OCI-LY3 (cell line): ENCODE measurements at regions not wholly inside any gene's neighbourhood (a gene's known extent, or its start where the extent isn't known, plus 50 kb on each side); places are given as distances from the start of the nearest gene placed in this dataset.
A peak's percentile ranks its signal among the peaks of the same experiment; 100 is the strongest.

Experiments used
- H2AFZ ChIP-seq: fragments of 200-600, 300-600 bp; shearing (Covaris generic); 2 replicates; pipeline ENCODE4 v1.6.0; 2014; ENCODE audit warnings: antibody characterized with exemption, low read depth, low read length
- H3K27ac ChIP-seq: fragments of 200-600, 300-600 bp; sonication (generic); 2 replicates; pipeline ENCODE4 v1.5.1; 2014; ENCODE audit warnings: mild to moderate bottlenecking, low read length, moderate library complexity, mixed read lengths
- H3K27me3 ChIP-seq: fragments of 200-600, 300-600 bp; sonication (generic); 2 replicates; pipeline ENCODE4 v1.6.1; 2014; ENCODE audit warnings: low read depth, low read length, mixed read lengths
- H3K36me3 ChIP-seq: fragments of 200-600, 300-600 bp; sonication (generic); replicated peaks from 2 replicates; pipeline ENCODE3; 2014; ENCODE audit warnings: low read depth, low read length, mixed read lengths
- H3K4me1 ChIP-seq: fragments of 300-600, 200-600 bp; sonication (generic); 2 replicates; pipeline ENCODE4 v1.6.1; 2014; ENCODE audit warnings: low read length, mixed read lengths
- H3K4me2 ChIP-seq: fragments of 200-600, 300-600 bp; sonication (generic); 2 replicates; pipeline ENCODE4 v1.6.1; 2014; ENCODE audit warnings: low read length, mixed read lengths
- H3K4me3 ChIP-seq: fragments of 300-600, 200-600 bp; sonication (generic); 2 replicates; pipeline ENCODE4 v1.5.1; 2014; ENCODE audit warnings: antibody characterized with exemption, mild to moderate bottlenecking, low read length, moderate library complexity
- H3K79me2 ChIP-seq: fragments of 300-600, 200-600 bp; shearing (Covaris generic); 2 replicates; pipeline ENCODE4 v1.6.1; 2014; ENCODE audit warnings: mild to moderate bottlenecking, low read length, mixed read lengths
- H3K9ac ChIP-seq: fragments of 300-600, 200-600 bp; shearing (Covaris generic); 2 replicates; pipeline ENCODE4 v1.6.0; 2014; ENCODE audit warnings: mild to moderate bottlenecking, low read length, moderate library complexity
- H3K9me3 ChIP-seq: fragments of 200-600, 300-600 bp; shearing (Covaris generic); 2 replicates; pipeline ENCODE4 v1.6.1; 2014; ENCODE audit warnings: low read length, mixed read lengths; ENCODE audit not compliant: insufficient read depth
- H4K20me1 ChIP-seq: fragments of 200-600, 300-600 bp; sonication (generic); 2 replicates; pipeline ENCODE4 v1.6.1; 2016; ENCODE audit warnings: low read length, mixed read lengths; ENCODE audit not compliant: insufficient read depth
- CTCF ChIP-seq: fragments of 200-600, 300-600 bp; sonication (generic); IDR thresholded peaks from 2 replicates; pipeline ENCODE4 v1.5.1; 2014; ENCODE audit warnings: antibody characterized with exemption, low read length, low read depth
- EZH2phosphoT487 ChIP-seq: fragments of 200-600 bp; shearing (Covaris generic); IDR thresholded peaks from 2 replicates; pipeline ENCODE4 v1.6.1; 2018; ENCODE audit warnings: antibody characterized with exemption, mixed run types, low read depth

GRCh38 chr3:147616998-147617619, 207.9 kb downstream of the ZIC1 start:
- Histone ChIP-seq H4K20me1 (no peaks in the 10 kb centered on the region), H3K9ac (no peak overlapping the region), H3K4me3 (no peak overlapping the region), H3K4me2 (no peak overlapping the region), H3K79me2 (no peaks in the 10 kb centered on the region), H3K36me3 (no peaks in the 10 kb centered on the region), H3K4me1 (peaks cover 31% of the 10 kb centered on the region), H3K27ac (no peak overlapping the region), H3K9me3 (no peaks in the 10 kb centered on the region), H2AFZ (no peak overlapping the region), H3K27me3 (no peaks in the 10 kb centered on the region)
- TF ChIP-seq CTCF (peak; percentile 75), EZH2phosphoT487 (no peak)

- Histone ChIP-seq H3K27me3 (no peaks in the 10 kb centered on the region), H3K9me3 (no peaks in the 10 kb centered on the region), H3K4me1 (peaks cover 25% of the 10 kb centered on the region), H3K4me2 (peak overlapping the region; percentile 23; the same call in 1 of the 2 replicates), H3K27ac (no peak overlapping the region), H3K4me3 (no peak overlapping the region), H4K20me1 (no peaks in the 10 kb centered on the region), H3K9ac (no peak overlapping the region), H3K36me3 (no peaks in the 10 kb centered on the region), H2AFZ (peak overlapping the region; percentile 75), H3K79me2 (no peaks in the 10 kb centered on the region)
- TF ChIP-seq EZH2phosphoT487 (no peak), CTCF (no peak)
Measured at GRCh38 chr3:147618691-147619090, 209.5 kb downstream of the ZIC1 start.

GRCh38 chr3:147619921-147620560, 210.9 kb downstream of the ZIC1 start:
- H3K27ac ChIP-seq = no peak overlapping the region
- H4K20me1 ChIP-seq = no peaks in the 10 kb centered on the region
- no peaks in the 10 kb centered on the region for H3K36me3 ChIP-seq
- 0 out of 2 replicates have a peak overlapping the region, but pooled peaks have one; percentile 43 for H2AFZ ChIP-seq
- no peaks in the 10 kb centered on the region for H3K9me3 ChIP-seq
- TF ChIP-seq EZH2phosphoT487 = no peak
- no peak for TF ChIP-seq CTCF
- H3K4me2 ChIP-seq = no peak overlapping the region
- H3K4me3 ChIP-seq = no peak overlapping the region
- H3K9ac ChIP-seq = no peak overlapping the region
- H3K4me1 ChIP-seq = peaks cover 13% of the 10 kb centered on the region
- H3K79me2 ChIP-seq = no peaks in the 10 kb centered on the region
- no peaks in the 10 kb centered on the region for H3K27me3 ChIP-seq

- TF ChIP-seq EZH2phosphoT487 = no peak
- TF ChIP-seq CTCF = no peak
- Histone ChIP-seq H2AFZ (no peak overlapping the region), H3K4me1 (peaks cover 10% of the 10 kb centered on the region), H3K9ac (no peak overlapping the region), H3K36me3 (no peaks in the 10 kb centered on the region), H3K4me2 (no peak overlapping the region), H4K20me1 (no peaks in the 10 kb centered on the region), H3K27me3 (no peaks in the 10 kb centered on the region), H3K4me3 (no peak overlapping the region), H3K9me3 (no peaks in the 10 kb centered on the region), H3K79me2 (no peaks in the 10 kb centered on the region), H3K27ac (no peak overlapping the region)
Measured at GRCh38 chr3:147620906-147621305, 211.7 kb downstream of the ZIC1 start.
